Smooth muscle cell (in vitro differentiated cells): ENCODE measurements at regions not wholly inside any gene's neighbourhood (a gene's known extent, or its start where the extent isn't known, plus 50 kb on each side); places are given as distances from the start of the nearest gene placed in this dataset.
A peak's percentile ranks its signal among the peaks of the same experiment; 100 is the strongest.

ENCODE experiments used
- DNase-seq: peaks from one replicate; lab custom pipeline; 2025; ENCODE audit not compliant: unreplicated experiment; lab: John Stamatoyannopoulos, UW
- H2AFZ ChIP-seq: fragments of 200-600 bp; sonication (generic); 2 replicates; pipeline ENCODE4 v1.6.0; 2016; ENCODE audit warnings: antibody characterized with exemption, low read depth, mild to moderate bottlenecking
- H3F3A ChIP-seq: fragments of 200-600 bp; sonication (generic); 2 replicates; pipeline ENCODE4 v1.6.0; 2017; ENCODE audit warnings: antibody characterized with exemption, low read depth
- H3K27ac ChIP-seq: fragments of 200-600 bp; sonication (generic); 2 replicates; pipeline ENCODE4 v1.5.1; 2016; ENCODE audit warnings: low read depth, mild to moderate bottlenecking
- H3K27me3 ChIP-seq: fragments of 200-600 bp; sonication (generic); 2 replicates; pipeline ENCODE4 v1.6.1; 2016; ENCODE audit warnings: low read depth, mild to moderate bottlenecking
- H3K36me3 ChIP-seq: fragments of 200-600 bp; sonication (generic); 2 replicates; pipeline ENCODE4 v1.5.1; 2016; ENCODE audit warnings: low read depth
- H3K4me1 ChIP-seq: fragments of 200-600 bp; sonication (generic); 2 replicates; pipeline ENCODE4 v1.5.1; 2016; ENCODE audit warnings: low read depth
- H3K4me2 ChIP-seq: fragments of 200-600 bp; sonication (generic); 2 replicates; pipeline ENCODE4 v1.6.0; 2016; ENCODE audit warnings: mild to moderate bottlenecking
- H3K4me3 ChIP-seq: fragments of 200-600 bp; sonication (generic); 2 replicates; pipeline ENCODE4 v1.5.1; 2016; ENCODE audit warnings: mild to moderate bottlenecking
- H3K79me2 ChIP-seq: fragments of 200-600 bp; sonication (generic); 2 replicates; pipeline ENCODE4 v1.6.0; 2016; ENCODE audit warnings: low read depth, mild to moderate bottlenecking
- H3K9ac ChIP-seq: fragments of 200-600 bp; sonication (generic); 2 replicates; pipeline ENCODE4 v1.6.0; 2016; ENCODE audit warnings: low read depth
- H3K9me3 ChIP-seq: fragments of 200-600 bp; sonication (generic); replicated peaks from 2 replicates; pipeline ENCODE4 v1.5.1; 2016; ENCODE audit warnings: low read depth
- H4K20me1 ChIP-seq: fragments of 200-600 bp; sonication (generic); 2 replicates; pipeline ENCODE4 v1.6.0; 2016; ENCODE audit warnings: low read depth
- CTCF ChIP-seq: fragments of 200-600 bp; sonication (generic); IDR thresholded peaks from 2 replicates; pipeline ENCODE4 v1.5.1; 2017; ENCODE audit warnings: borderline replicate concordance, mild to moderate bottlenecking, antibody characterized with exemption; ENCODE audit not compliant: insufficient read depth, poor library complexity, severe bottlenecking
- WGBS: methylation state at CpG from one replicate; pipeline ENCODE4 v1.1.7; 2016; ENCODE audit warnings: low lambda C conversion rate; 5-methylcytosine and 5-hydroxymethylcytosine counted together

GRCh38 chr1:101363891-101364318, 127.1 kb downstream of the S1PR1 start:
- Histone ChIP-seq H3K4me3 (no peak overlapping the region), H3K4me1 (peaks cover 5% of the 10 kb centered on the region), H3K27ac (no peak overlapping the region), H3F3A (no peaks in the 10 kb centered on the region), H3K9me3 (no peaks in the 10 kb centered on the region), H2AFZ (no peak overlapping the region), H4K20me1 (no peaks in the 10 kb centered on the region), H3K4me2 (no peak overlapping the region), H3K79me2 (no peaks in the 10 kb centered on the region), H3K9ac (no peak overlapping the region), H3K27me3 (no peaks in the 10 kb centered on the region), H3K36me3 (no peaks in the 10 kb centered on the region)
- no peak for DNase-seq
- TF ChIP-seq CTCF, result no peak

- Histone ChIP-seq H2AFZ (peak overlapping the region; percentile 9), H3K27me3 (no peaks in the 10 kb centered on the region), H4K20me1 (no peaks in the 10 kb centered on the region), H3K27ac (peak overlapping the region; percentile 56), H3F3A (no peaks in the 10 kb centered on the region), H3K4me1 (peaks cover 5% of the 10 kb centered on the region), H3K9ac (no peak overlapping the region), H3K4me3 (no peak overlapping the region), H3K4me2 (no peak overlapping the region), H3K79me2 (no peaks in the 10 kb centered on the region), H3K36me3 (no peaks in the 10 kb centered on the region), H3K9me3 (no peaks in the 10 kb centered on the region)
- no peak for TF ChIP-seq CTCF
- 93% methylated on average over 3 of the region's 3 CpGs for WGBS
- no peak for DNase-seq
Observed at GRCh38 chr1:101364370-101365120, 127.7 kb downstream of the S1PR1 start.

GRCh38 chr1:101365186-101365585, 128.4 kb downstream of the S1PR1 start:
- Histone ChIP-seq H3K79me2 (no peaks in the 10 kb centered on the region), H4K20me1 (no peaks in the 10 kb centered on the region), H3K36me3 (no peaks in the 10 kb centered on the region), H3K9ac (no peak overlapping the region), H3K4me1 (peaks cover 5% of the 10 kb centered on the region), H2AFZ (peak overlapping the region; percentile 9), H3K27ac (peak overlapping the region; percentile 56), H3K9me3 (no peaks in the 10 kb centered on the region), H3K27me3 (no peaks in the 10 kb centered on the region), H3F3A (no peaks in the 10 kb centered on the region), H3K4me2 (no peak overlapping the region), H3K4me3 (no peak overlapping the region)
- 49% methylated on average over 3 of the region's 3 CpGs for WGBS
- TF ChIP-seq CTCF, result no peak
- DNase-seq, result no peak

GRCh38 chr1:101365878-101366277, 129.1 kb downstream of the S1PR1 start:
- peaks cover 5% of the 10 kb centered on the region for H3K4me1 ChIP-seq
- no peak for DNase-seq
- no peaks in the 10 kb centered on the region for H3F3A ChIP-seq
- no peak overlapping the region for H3K4me3 ChIP-seq
- peak overlapping the region; percentile 56 for H3K27ac ChIP-seq
- H3K9me3 ChIP-seq, result no peaks in the 10 kb centered on the region
- H2AFZ ChIP-seq, result no peak overlapping the region
- H3K36me3 ChIP-seq, result no peaks in the 10 kb centered on the region
- no peak overlapping the region for H3K9ac ChIP-seq
- peak overlapping the region; percentile 41 for H3K4me2 ChIP-seq
- no peaks in the 10 kb centered on the region for H3K79me2 ChIP-seq
- no peaks in the 10 kb centered on the region for H4K20me1 ChIP-seq
- TF ChIP-seq CTCF, result no peak
- 93% methylated on average over 2 of the region's 2 CpGs for WGBS
- no peaks in the 10 kb centered on the region for H3K27me3 ChIP-seq
